Stimulated activated CD4-positive, alpha-beta T cell treated with anti-CD3 and anti-CD28 coated beads, Interleukin-2, amount 100 ng/mL, for 4 hours (primary cell): ENCODE measurements at regions not wholly inside any gene's neighbourhood (a gene's known extent, or its start where the extent isn't known, plus 50 kb on each side); places are given as distances from the start of the nearest gene placed in this dataset.

Experiments used
- DNase-seq: peaks from one replicate; pipeline ENCODE4 v3.0.0-alpha.2; 2020; ENCODE audit warnings: low read depth

GRCh38 chr21:41566500-41567014 lies 58.6 kb upstream of the TMPRSS2 start:
- DNase-seq = no peak

GRCh38 chr21:41565550-41565949 lies 57.6 kb upstream of the TMPRSS2 start:
- DNase-seq = no peak

DNA sequence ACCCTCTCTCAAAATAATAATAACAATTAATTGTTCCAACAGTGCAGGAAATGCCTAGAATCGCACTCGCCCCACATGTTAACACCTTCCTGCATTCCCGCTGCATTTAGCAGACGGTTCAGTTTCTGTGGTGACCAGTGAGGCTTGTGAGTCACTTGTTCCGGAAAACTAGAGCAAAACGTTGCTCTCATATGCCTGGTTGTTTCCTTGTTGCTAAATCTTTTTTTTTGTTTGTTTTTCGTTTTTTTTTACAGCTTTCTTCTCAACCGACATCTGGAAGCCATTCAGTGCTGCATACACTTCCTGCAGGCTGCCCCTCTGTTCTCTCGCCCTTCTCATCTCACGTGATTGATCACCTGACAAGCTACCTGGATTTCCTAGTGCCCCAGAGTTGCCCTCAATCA lies 56.9 kb upstream of the TMPRSS2 start:
- no peak for DNase-seq

GRCh38 chr21:41562101-41563000 lies 54.4 kb upstream of the TMPRSS2 start:
- DNase-seq = no peak

DNA sequence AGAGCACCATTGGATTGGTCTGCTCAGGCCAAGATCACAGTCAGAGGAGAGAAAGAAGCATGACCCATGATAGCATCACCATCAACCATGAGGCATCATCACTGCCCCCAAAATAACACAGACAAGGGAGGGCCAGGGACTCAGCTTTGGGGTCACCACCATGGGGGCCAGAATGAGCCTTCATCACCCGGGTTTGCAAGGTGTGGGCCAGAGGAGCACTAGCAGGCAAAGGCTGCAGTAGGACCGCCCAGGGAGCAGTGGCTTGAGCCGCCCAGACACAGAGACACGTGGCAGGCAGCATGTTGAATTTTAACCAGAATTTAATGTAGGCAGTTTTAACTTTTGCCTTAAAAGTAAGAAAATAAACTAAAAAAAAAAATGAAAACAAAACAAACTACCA lies 53.7 kb upstream of the TMPRSS2 start:
- DNase-seq = no peak

DNA sequence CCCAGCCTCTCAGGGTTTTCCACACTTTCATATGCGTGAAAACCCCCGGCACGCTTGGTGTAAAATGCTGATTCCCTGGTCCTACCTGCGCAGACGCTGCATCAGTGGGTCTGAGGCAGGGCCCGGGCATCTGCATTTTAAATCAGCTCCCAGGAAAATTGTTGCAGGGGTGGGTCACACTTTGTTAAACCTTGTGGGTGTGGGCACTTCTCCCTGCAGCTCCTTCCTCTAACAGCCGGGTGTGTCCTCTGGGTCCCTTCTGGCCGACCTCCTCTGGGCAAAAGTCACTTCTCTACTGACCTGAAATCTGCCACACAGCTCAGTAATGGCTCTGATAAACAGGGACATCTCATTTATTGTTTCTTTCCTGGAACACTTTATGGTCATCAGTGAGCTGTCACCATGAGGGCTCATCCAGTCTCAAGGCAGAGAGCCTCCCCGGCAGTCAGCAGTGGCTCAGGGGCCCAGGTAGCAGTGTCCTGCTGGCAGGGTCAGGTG lies 52.8 kb upstream of the TMPRSS2 start:
- no peak for DNase-seq

- DNase-seq = no peak
Measured at GRCh38 chr21:41559658-41560631, 52.0 kb upstream of the TMPRSS2 start.

GRCh38 chr21:41558842-41559241 lies 50.9 kb upstream of the TMPRSS2 start:
- DNase-seq = no peak

DNA sequence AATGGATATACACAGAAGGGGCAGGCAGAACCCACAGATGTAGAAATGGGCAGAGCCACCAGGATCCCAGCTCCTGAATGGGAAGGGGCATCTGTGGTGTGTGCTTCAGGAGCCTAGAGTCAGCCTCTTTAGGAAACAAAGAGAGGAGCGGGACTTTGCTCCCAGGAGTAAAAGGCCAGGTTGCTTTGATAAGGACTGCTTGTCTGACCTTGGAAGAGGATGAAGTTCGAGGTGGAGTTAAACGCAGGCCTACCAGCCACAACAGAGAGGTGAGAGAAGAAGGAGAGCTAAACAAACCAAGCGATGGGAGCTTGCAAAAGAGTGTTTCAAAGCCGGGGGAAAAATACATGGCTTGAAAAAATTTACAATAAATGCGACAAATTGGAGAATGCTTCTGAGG lies 49.9 kb upstream of the TMPRSS2 start:
- no peak for DNase-seq
